ENCODE measurements at regions not wholly inside any gene's neighbourhood (a gene's known extent, or its start where the extent isn't known, plus 50 kb on each side); places are given as distances from the start of the nearest gene placed in this dataset.

DNA sequence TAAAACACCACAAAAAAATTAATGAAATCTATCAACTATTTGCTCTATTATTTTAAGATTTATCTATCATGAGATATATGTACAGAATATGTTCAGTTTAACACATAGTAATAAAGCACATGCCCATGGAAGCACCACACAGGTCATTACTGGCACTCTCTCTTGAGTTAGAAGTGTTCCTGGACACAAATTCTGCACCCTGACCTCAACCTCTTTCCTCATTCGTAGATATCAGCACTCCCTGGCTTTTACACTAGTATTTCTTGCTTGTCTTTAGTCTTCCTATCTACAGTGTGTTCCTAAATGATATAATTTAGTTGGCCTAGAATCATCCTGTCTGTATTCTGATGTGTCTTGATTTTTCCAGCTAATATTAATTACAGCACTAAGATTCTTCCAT lies 321.0 kb upstream of the SOX5 start:
- no peak overlapping the region for H3K27ac ChIP-seq
- intact Hi-C loops (cut with DNase I), result no loop called here
- no peaks in the 10 kb centered on the region for H3K36me3 ChIP-seq
- no peak for ATAC-seq
- H3K4me3 ChIP-seq, result no peak overlapping the region
- no peaks in the 10 kb centered on the region for H3K4me1 ChIP-seq
- DNase-seq, result no peak
- H3K9me3 ChIP-seq, result no peaks in the 10 kb centered on the region
- no peaks in the 10 kb centered on the region for H3K27me3 ChIP-seq (ENCODE audit: low read depth)
- TF ChIP-seq, protein P1, sequence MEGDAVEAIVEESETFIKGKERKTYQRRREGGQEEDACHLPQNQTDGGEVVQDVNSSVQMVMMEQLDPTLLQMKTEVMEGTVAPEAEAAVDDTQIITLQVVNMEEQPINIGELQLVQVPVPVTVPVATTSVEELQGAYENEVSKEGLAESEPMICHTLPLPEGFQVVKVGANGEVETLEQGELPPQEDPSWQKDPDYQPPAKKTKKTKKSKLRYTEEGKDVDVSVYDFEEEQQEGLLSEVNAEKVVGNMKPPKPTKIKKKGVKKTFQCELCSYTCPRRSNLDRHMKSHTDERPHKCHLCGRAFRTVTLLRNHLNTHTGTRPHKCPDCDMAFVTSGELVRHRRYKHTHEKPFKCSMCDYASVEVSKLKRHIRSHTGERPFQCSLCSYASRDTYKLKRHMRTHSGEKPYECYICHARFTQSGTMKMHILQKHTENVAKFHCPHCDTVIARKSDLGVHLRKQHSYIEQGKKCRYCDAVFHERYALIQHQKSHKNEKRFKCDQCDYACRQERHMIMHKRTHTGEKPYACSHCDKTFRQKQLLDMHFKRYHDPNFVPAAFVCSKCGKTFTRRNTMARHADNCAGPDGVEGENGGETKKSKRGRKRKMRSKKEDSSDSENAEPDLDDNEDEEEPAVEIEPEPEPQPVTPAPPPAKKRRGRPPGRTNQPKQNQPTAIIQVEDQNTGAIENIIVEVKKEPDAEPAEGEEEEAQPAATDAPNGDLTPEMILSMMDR (IDR thresholded peaks at IDR 0.05), result no peak

GRCh38 chr12:24268663-24269186 lies 319.3 kb upstream of the SOX5 start:
- no peak overlapping the region for H3K4me3 ChIP-seq
- TF ChIP-seq, protein P1 (IDR thresholded peaks at IDR 0.05), result no peak
- DNase-seq (no peak), ATAC-seq (no peak)
- no peaks in the 10 kb centered on the region for H3K9me3 ChIP-seq
- no peaks in the 10 kb centered on the region for H3K36me3 ChIP-seq
- no peaks in the 10 kb centered on the region for H3K27me3 ChIP-seq (ENCODE audit: low read depth)
- no peaks in the 10 kb centered on the region for H3K4me1 ChIP-seq
- intact Hi-C loops (cut with DNase I), result no loop called here
- no peak overlapping the region for H3K27ac ChIP-seq

- ATAC-seq, result no peak
- no peaks in the 10 kb centered on the region for H3K9me3 ChIP-seq
- no peaks in the 10 kb centered on the region for H3K27me3 ChIP-seq (ENCODE audit: low read depth)
- no peak overlapping the region for H3K27ac ChIP-seq
- intact Hi-C loops (cut with DNase I), result no loop called here
- no peak overlapping the region for H3K4me3 ChIP-seq
- no peak for DNase-seq
- TF ChIP-seq, protein P1 (IDR thresholded peaks at IDR 0.05), result no peak
- H3K36me3 ChIP-seq, result no peaks in the 10 kb centered on the region
- no peaks in the 10 kb centered on the region for H3K4me1 ChIP-seq
Measured at GRCh38 chr12:24266982-24267381, 317.5 kb upstream of the SOX5 start.

DNA sequence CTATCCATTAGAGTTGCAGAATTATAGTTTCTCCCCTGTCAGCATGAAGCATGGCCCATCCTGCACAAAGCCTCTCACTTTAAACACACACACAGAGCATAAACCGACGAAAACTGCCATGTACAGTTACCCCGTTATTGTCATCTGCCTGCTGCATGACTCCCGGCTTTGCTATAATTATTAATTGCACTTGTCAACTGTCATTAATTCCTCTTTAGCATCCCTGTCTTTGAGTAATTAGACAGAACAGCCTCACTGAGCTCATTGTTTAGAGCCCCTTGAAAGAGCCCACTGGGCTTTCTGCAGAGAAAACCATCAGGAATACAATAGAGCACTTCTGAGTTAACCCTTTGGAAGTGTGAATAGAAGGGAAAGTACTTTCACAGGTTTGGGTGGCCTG lies 307.2 kb upstream of the SOX5 start:
- no peaks in the 10 kb centered on the region for H3K9me3 ChIP-seq
- intact Hi-C loops (cut with DNase I), result no loop called here
- DNase-seq (no peak), ATAC-seq (no peak)
- H3K4me3 ChIP-seq, result no peak overlapping the region
- H3K27me3 ChIP-seq (ENCODE audit: low read depth), result no peaks in the 10 kb centered on the region
- H3K36me3 ChIP-seq, result no peaks in the 10 kb centered on the region
- no peaks in the 10 kb centered on the region for H3K4me1 ChIP-seq
- TF ChIP-seq, protein P1 (IDR thresholded peaks at IDR 0.05), result no peak
- no peak overlapping the region for H3K27ac ChIP-seq

- TF ChIP-seq, protein P1 (IDR thresholded peaks at IDR 0.05), result no peak
- no peak overlapping the region for H3K4me3 ChIP-seq
- H3K27ac ChIP-seq, result no peak overlapping the region
- intact Hi-C loops (cut with DNase I), result no loop called here
- no peak for ATAC-seq
- no peaks in the 10 kb centered on the region for H3K36me3 ChIP-seq
- no peaks in the 10 kb centered on the region for H3K27me3 ChIP-seq (ENCODE audit: low read depth)
- DNase-seq, result no peak
- no peaks in the 10 kb centered on the region for H3K9me3 ChIP-seq
- H3K4me1 ChIP-seq, result no peaks in the 10 kb centered on the region
Measured at GRCh38 chr12:24255920-24256665, 306.6 kb upstream of the SOX5 start.

Measured in lower lobe of right lung (tissue), 2 donors.